ENCODE measurements at regions not wholly inside any gene's neighbourhood (a gene's known extent, or its start where the extent isn't known, plus 50 kb on each side); places are given as distances from the start of the nearest gene placed in this dataset.

- no peak for TF ChIP-seq GATA2 (IDR thresholded peaks at IDR 0.05; ENCODE audit: low read depth, low read length)
- no peak for TF ChIP-seq GATA3 (IDR thresholded peaks at IDR 0.05; ENCODE audit: low read depth, low read length)
Measured at GRCh38 chr6:47141171-47141570, 99.0 kb upstream of the ADGRF1 start.
